ENCODE measurements at regions not wholly inside any gene's neighbourhood (a gene's known extent, or its start where the extent isn't known, plus 50 kb on each side); places are given as distances from the start of the nearest gene placed in this dataset.
"Not testable (repeated sequence)": the region's sequence is repeated elsewhere in the genome, so short reads cannot be mapped to it uniquely, and the experiment has no call there.

GRCh38 chr2:5195636-5196035, 496.5 kb upstream of the SOX11 start:
- no peak for ATAC-seq

- no peak for ATAC-seq
Measured at GRCh38 chr2:5203134-5203755, 488.9 kb upstream of the SOX11 start.

DNA sequence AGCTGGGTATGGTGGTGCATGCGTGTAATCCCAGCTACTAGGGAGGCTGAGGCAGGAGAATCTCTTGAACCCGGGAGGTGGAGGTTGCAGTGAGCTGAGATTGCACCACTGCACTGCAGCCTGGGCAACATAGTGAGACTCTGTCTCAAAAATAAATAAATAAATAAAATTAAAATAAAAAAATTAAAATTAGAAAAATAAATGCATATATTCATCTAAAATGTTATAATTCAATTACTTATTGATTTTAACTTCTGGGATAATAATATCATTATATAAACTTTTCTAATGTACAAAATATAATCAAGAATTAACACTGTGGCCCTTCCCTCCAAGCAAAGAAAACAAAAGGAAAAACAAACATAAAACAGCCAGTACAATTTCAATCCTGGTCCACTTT, 485.4 kb upstream of the SOX11 start:
- ATAC-seq, result not testable (repeated sequence)

DNA sequence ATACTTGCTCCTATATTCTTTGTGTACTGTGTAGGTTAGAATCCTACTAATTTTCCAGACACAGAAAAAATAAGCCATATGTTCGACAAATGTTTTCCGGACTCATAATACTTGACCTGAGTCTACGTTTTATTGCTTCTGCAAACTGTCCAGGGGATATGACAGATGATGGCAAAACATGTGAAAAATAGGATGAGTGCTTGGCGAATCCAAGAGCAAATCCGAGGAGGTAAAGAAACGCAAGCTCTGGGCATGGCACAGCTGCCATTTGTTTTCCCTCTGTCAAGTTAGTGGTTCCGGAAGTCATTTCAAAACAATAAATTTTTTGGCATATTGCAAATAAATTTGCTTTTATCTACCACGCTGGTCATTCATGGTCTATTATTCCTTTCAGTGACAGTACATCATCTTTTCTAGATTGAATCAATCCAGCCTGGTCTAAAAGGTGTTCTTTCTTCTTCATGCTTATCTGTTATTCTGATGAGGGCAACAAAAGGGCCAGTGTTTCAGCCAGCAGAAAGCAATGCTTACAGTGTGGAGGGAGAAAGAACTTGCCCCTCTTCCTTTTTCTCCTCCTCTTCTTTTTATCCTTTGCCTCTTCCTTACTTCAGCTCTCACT, 476.1 kb upstream of the SOX11 start:
- no peak for ATAC-seq

- no peak for ATAC-seq
Measured at GRCh38 chr2:5227062-5227699, 465.0 kb upstream of the SOX11 start.

GRCh38 chr2:5229574-5229973, 462.6 kb upstream of the SOX11 start:
- no peak for ATAC-seq

- no peak for ATAC-seq
Measured at GRCh38 chr2:5230444-5230843, 461.7 kb upstream of the SOX11 start.

GRCh38 chr2:5230855-5231254, 461.3 kb upstream of the SOX11 start:
- no peak for ATAC-seq

DNA sequence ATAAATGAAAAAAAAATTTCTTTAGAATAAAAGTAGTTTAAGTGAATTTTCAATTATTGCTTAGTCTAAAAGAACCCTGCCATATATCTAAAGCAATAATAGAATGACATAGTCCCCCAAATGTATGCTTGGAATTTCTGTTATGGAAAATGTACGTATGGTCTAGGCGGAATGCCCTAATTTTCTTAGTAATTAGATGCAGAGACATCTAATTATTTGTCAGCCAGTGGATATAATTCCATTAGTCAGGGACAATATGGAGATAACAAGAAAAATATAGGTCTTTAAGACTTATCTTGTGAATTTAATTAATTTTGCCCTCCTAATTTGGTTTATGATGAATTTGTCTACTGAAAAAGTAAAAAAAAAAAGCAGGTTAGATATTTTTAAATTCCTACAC, 460.9 kb upstream of the SOX11 start:
- ATAC-seq, result no peak

GRCh38 chr2:5234563-5234962, 457.6 kb upstream of the SOX11 start:
- no peak for ATAC-seq

DNA sequence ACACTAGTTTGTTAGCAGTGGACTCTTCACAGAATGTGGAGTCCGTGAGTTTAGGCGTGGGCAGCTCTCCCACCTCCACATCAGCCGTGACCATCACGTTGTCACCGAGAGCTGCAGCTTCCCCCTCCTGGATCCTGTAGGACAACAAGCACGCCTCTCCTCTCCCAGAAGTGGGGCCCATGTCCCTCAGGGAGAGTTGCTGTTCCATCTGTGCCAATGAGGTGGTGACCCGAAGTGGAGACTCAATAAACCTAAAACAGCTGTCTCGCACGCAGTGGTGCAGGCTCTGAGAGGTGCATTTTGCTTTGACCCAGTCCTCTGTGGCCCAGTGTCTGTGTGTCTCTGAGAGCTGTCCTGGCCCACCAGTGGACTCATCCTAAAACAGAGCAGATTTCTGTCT, 456.5 kb upstream of the SOX11 start:
- no peak for ATAC-seq

GRCh38 chr2:5236249-5236648, 455.9 kb upstream of the SOX11 start:
- no peak for ATAC-seq

- no peak for ATAC-seq
Measured at GRCh38 chr2:5242751-5243150, 449.4 kb upstream of the SOX11 start.

- no peak for ATAC-seq
Measured at GRCh38 chr2:5250482-5250881, 441.7 kb upstream of the SOX11 start.

- no peak for ATAC-seq
Measured at GRCh38 chr2:5253263-5253662, 438.9 kb upstream of the SOX11 start.

GRCh38 chr2:5254791-5255332, 437.3 kb upstream of the SOX11 start:
- no peak for ATAC-seq

GRCh38 chr2:5263291-5263690, 428.9 kb upstream of the SOX11 start:
- no peak for ATAC-seq

DNA sequence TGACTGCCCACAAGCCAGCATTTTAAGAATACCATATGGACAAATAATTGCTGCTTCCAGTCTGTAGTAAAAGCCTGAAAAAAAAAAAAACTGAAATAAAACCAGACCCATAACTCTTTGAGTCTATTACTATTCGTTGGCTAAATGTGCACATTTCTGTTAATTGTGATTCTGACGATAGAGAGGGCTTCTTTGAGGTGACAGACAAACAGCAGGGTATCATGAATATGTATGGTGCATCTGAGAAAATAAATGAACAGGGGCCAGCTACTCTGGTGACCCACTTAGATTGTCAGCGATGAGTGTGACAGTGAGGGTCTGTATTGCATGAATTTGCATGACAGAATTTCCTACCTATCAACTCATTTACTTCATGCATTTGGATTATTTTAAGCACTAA, 427.8 kb upstream of the SOX11 start:
- ATAC-seq, result no peak

GRCh38 chr2:5285061-5285460, 407.1 kb upstream of the SOX11 start:
- no peak for ATAC-seq

GRCh38 chr2:5285872-5286769, 406.1 kb upstream of the SOX11 start:
- no peak for ATAC-seq

- ATAC-seq, result peak in 1 of 2 donors; percentile 7
Measured at GRCh38 chr2:5287558-5288334, 404.4 kb upstream of the SOX11 start.

DNA sequence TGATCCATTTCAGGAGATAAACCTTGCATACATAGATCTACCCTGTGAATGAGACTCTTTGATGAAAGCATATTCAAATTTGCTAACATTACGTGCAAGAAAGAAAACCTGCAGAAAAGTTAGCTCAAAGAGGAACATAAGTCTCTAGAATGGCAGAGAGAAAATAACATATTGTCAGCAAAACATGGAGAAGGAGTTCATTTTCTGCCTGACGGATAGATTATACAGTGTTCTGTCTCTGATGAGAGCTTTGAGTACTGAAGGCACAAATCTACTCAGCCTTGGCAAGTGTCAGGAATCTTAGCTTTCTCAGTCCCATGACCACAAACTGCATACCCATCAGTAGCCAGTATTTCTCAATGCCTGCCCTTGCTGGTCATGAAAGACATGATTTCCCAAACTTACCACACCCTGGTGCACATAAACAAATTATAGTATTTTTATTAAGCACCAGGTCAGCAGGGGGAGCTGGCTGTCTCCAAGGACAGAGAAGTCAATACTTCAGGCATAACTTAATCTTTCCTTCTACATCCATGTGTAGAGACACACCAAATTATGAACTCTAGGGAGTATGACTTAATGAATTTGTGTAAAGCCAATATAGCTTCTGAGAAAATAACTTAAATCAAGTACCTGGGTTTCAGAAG, 401.2 kb upstream of the SOX11 start:
- ATAC-seq, result no peak

All from activated CD4-positive, CD25-positive, alpha-beta regulatory T cell treated with anti-CD3 and anti-CD28 coated beads, Interleukin-2, amount 50 U/mL, for 24 hours (primary cell).